ENCODE measurements at regions not wholly inside any gene's neighbourhood (a gene's known extent, or its start where the extent isn't known, plus 50 kb on each side); places are given as distances from the start of the nearest gene placed in this dataset.

DNA sequence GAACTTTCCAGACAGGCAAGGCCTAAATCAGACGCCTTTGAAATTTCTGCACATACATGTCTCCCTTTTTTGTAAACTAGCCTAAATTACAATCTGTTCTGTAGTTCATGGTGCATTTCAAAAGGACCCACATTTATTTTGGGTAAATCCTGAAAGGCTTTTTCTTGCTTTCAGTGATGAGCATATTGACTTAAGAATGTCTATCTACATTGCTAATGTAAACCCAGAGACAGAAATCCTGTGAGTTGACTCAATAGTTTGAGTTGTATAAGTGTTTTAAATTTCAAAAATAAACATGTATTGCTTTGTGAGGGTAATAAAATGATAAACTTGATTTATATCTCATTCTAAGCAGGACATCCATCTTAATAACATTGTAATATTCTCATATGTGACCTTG is 977.0 kb upstream of the NR2F2 start:
- TF ChIP-seq, protein P1, sequence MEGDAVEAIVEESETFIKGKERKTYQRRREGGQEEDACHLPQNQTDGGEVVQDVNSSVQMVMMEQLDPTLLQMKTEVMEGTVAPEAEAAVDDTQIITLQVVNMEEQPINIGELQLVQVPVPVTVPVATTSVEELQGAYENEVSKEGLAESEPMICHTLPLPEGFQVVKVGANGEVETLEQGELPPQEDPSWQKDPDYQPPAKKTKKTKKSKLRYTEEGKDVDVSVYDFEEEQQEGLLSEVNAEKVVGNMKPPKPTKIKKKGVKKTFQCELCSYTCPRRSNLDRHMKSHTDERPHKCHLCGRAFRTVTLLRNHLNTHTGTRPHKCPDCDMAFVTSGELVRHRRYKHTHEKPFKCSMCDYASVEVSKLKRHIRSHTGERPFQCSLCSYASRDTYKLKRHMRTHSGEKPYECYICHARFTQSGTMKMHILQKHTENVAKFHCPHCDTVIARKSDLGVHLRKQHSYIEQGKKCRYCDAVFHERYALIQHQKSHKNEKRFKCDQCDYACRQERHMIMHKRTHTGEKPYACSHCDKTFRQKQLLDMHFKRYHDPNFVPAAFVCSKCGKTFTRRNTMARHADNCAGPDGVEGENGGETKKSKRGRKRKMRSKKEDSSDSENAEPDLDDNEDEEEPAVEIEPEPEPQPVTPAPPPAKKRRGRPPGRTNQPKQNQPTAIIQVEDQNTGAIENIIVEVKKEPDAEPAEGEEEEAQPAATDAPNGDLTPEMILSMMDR (conservative IDR thresholded peaks at IDR 0.05 in 1 of 2, IDR thresholded peaks at IDR 0.05 in 1 of 2; ENCODE audit: low read depth in 1 of 2, low read length in 2 of 2), result no peak
- TF ChIP-seq EZH2 (IDR thresholded peaks at IDR 0.05; ENCODE audit: low read length, missing control alignments), result no peak

Data from fibroblast of lung (primary cell).